ENCODE measurements at regions not wholly inside any gene's neighbourhood (a gene's known extent, or its start where the extent isn't known, plus 50 kb on each side); places are given as distances from the start of the nearest gene placed in this dataset.

- no peak for TF ChIP-seq CTCF (conservative IDR thresholded peaks at IDR 0.05 in 1 of 2, IDR thresholded peaks at IDR 0.05 in 1 of 2; ENCODE audit: extremely low read depth in 1 of 2, insufficient read depth in 1 of 2, low read depth in 1 of 2, low read length in 2 of 2)
- TF ChIP-seq EZH2 (IDR thresholded peaks at IDR 0.05; ENCODE audit: borderline replicate concordance, low read length), result no peak
Observed at GRCh38 chr10:107269626-107270025, 105.1 kb upstream of the SORCS1 start.
